Effector CD4-positive, alpha-beta T cell (primary cell): ENCODE measurements at regions not wholly inside any gene's neighbourhood (a gene's known extent, or its start where the extent isn't known, plus 50 kb on each side); places are given as distances from the start of the nearest gene placed in this dataset.
"Not testable (repeated sequence)": the region's sequence is repeated elsewhere in the genome, so short reads cannot be mapped to it uniquely, and the experiment has no call there.

Source experiments
- DNase-seq: peaks from one replicate; pipeline ENCODE4 v3.0.0-alpha.2; 2020

DNA sequence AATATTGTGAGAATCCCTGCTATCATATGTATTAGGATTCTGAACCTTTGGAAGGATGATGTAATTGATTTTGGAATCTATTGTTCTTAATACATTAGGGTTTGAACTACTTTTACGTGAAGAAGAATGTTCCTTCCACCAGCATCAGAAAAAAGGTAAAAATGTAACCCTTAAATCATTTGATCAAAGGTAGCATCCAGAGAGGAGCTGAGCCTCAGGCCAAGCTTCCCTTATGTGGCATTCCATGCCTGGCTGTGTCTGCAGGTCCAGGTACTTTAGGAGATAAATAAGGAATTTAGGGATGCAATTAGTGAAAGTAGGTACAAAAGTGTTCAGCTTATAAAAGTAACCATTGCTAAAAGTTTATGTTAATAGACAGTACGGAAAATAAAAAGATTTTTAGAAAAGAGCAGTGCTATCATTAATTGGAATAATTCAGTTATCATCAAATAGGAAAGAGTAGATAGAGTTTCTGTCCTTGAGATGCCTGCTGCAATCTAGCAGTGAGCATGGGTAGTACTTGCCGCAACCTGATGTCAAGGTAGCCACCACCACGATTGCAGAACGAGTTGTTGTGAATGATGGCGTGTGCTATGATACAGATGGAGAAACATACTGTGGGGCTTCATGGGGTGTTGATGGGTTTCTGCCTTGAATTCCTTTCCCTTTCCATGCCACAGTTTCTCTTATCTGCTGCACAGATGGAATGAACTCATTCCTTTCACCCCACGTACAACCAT lies 228.8 kb downstream of the GATA3 start:
- no peak for DNase-seq

- DNase-seq: no peak
Observed at GRCh38 chr10:8283986-8284385, 229.5 kb downstream of the GATA3 start.

- DNase-seq: not testable (repeated sequence)
Observed at GRCh38 chr10:8285970-8286369, 231.5 kb downstream of the GATA3 start.

DNA sequence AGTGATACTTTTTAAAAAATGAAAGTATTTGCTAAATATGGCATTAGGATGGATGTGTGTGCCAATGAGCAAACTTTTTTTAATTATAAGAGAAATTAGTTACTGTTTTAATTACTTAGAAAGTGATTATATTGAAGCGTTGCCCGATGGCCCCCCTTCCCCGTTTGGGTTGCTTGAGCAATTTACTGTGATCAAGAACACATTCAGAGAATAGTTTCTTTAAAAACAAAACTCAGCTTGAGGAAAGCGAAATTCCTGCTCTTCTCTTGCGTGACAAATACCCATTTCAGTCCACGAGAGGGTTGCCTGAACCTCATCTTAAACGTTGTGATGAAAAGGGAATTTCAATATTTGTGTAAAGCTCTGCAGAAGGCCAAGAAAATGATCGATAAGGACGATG lies 234.1 kb downstream of the GATA3 start:
- no peak for DNase-seq

DNA sequence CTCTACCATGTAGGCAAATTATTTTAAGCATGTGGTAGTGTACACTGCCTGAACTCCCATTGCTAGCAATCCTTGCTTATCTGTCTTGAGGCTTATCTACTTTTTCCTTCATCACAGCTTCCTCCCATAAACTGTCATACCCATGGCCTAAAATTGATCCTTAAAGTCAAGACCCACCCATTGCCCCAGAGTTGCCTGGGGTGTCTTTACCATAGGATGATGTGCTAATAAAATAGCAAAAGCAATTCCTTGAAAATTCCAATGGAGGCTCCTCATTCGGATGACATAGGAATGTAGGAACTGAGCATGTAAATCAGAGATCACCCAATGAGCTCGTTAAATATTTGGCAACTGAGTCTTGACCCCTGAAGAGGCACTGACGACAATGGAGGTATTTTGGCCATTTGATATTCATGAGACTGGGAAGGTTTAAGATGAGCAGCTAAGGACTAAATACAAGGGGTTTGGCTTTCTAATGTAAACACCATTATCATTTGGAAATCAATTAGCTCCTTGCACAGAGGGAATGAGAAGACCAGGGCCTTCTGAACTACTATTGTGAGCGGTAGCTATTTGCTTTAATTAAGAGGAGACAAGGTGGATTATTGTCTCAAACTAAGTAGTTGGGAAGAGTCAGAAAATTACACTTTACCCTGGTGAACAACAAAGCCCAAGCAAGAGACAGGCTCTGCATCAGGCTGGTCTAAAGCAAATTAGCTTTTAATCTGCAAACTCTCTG lies 234.9 kb downstream of the GATA3 start:
- DNase-seq: no peak

DNA sequence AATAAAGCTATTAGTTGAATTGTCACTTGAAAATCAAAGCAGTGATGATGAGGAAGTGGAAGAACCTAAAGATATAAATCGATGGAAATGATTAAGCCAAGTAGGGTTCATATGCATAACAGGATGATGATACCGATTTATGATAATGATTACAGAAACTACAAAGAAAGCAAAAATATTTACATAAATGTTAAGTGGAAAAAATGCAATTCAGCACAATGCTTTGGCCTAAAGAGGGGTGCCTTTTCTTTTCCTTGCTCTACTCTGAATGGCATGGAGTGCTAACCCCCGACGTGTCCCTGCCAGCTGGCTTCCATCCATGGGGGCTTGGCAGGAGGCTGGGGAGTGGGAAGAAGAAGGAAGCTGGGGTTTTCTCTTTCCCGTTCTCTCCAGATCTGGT lies 240.3 kb downstream of the GATA3 start:
- no peak for DNase-seq

- DNase-seq: no peak
Observed at GRCh38 chr10:8295311-8295710, 240.8 kb downstream of the GATA3 start.

GRCh38 chr10:8296090-8296733 lies 241.7 kb downstream of the GATA3 start:
- no peak for DNase-seq

GRCh38 chr10:8296734-8297101 lies 242.2 kb downstream of the GATA3 start:
- DNase-seq: no peak

- no peak for DNase-seq
Observed at GRCh38 chr10:8297107-8297506, 242.6 kb downstream of the GATA3 start.

- no peak for DNase-seq
Observed at GRCh38 chr10:8297959-8298358, 243.5 kb downstream of the GATA3 start.

GRCh38 chr10:8298896-8299570 lies 244.5 kb downstream of the GATA3 start:
- DNase-seq: no peak

DNA sequence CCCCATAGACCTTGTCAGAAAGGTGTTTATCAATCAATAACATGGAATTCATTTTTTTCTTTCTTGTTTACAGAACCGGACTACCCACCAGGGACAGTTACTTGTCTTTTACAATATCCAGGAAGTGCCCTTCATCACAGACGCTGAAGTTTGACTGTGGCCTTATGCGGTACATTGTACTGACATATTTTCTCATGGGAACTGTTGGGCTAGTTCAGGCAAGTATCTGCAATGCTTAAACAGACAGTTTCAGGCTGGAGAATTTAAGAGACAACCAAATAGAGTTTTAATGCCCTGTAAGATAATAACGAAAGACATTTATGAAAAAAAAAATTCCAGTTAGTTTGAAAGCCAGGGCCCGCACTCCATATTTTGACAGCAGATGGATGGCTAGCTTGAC lies 246.4 kb downstream of the GATA3 start:
- DNase-seq: no peak

- no peak for DNase-seq
Observed at GRCh38 chr10:8301333-8301732, 246.8 kb downstream of the GATA3 start.

DNA sequence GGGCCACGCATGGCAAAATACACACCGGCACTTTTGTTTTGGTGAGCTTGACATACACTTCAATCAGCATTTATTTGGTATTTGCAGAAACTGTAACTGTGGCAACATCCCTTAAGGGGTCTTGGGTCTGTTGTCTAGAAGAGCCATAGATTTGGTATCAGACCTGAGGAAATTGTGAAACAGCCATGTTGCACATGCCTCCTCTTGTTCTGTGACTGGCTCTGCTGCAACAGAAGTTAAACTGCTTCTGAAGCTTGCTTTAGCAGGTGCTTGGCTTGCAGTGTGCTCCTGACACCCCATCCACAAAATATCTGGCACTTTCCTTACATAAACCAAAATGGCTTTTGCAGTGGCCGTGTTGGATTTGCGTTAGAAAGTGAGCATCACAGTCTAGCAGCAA lies 247.3 kb downstream of the GATA3 start:
- DNase-seq: no peak

DNA sequence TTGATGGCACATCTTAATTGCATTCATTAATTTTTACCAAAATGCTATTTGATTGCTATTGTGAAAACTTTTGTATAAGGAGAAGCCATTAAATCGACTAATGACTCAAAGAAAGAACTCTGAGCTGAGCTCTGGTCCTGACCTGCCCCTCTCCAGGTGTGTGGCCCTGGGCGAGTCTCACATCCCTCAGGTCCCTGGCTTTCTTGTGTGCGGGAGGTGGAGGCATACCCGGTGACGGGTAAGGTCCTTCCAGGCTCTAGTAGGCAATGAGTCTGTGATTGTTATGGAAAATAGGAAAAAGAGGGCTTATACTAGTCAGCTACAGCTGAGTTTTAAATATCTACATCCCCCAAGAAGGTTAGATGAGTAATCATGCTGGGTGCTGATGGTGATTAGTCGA lies 248.1 kb downstream of the GATA3 start:
- no peak for DNase-seq

GRCh38 chr10:8304861-8305260 lies 250.4 kb downstream of the GATA3 start:
- DNase-seq: no peak

DNA sequence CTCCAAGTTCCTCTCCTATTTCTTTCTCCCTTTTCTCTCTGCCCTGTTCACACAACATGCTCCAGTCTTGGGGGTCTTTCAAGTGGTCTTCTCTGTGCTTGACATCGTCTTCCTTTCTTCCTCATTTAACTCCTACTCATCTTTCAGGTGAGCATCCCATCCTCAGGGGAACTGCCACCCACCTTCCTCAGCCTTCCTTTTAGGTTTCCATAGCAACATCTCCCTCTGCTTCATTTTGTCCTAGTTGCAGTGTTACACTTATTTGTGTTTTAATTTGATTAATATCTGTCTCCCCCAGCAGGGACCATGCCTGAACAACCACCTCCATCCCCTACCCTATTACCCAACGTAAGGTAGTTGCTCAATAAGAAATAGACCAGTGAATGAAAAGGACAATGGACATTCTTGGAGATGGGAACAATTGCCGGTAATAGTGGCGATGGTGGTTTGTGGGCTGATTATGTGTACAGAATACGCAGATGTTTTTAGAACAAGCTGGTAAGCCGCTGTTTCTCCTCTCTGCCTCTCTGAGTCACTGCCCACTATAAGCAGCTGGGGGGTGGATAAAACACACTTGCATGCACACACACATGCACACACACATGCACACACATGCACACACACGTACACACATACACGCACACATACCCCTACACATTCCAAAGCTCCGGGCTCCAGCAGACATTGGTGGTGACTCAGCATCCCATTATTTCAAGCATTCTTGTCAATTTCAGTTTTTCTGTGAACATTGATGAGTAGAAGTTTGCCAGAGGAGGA lies 251.6 kb downstream of the GATA3 start:
- no peak for DNase-seq

DNA sequence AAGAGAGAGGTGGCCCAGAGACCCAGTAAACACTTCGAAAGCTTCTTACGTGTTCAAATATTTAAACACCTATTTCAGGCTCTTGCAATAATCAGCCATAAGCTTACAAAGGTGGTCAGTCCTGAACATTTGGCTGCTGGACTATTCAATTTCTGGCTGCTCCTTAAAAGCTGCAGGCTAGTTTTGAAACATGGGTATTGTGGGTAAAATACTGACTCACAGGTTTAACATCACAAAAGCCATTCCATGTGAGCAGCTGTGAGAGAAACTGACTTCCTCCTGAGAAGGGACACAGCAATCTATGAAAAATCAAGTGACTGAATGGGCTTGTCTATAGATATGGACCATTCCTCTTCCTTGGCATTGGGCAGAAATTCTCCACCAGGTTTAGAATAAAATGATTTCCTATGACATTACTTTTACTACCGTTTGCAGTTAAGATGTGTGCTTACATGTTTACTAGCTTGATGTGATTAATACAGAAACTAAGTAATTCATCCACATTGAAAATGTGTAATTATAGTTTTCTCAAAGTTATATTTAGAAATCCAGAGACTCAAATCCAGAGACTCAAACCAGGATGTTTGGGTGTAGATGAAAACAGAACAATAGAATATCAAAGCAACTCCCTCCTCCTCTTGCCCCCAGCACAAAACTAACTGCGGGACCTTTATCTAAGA lies 252.3 kb downstream of the GATA3 start:
- no peak for DNase-seq

GRCh38 chr10:8310930-8311329 lies 256.4 kb downstream of the GATA3 start:
- no peak for DNase-seq

GRCh38 chr10:8311526-8312070 lies 257.1 kb downstream of the GATA3 start:
- DNase-seq: no peak

GRCh38 chr10:8312079-8312478 lies 257.6 kb downstream of the GATA3 start:
- no peak for DNase-seq
